OCI-LY3 (cell line): ENCODE measurements at regions not wholly inside any gene's neighbourhood (a gene's known extent, or its start where the extent isn't known, plus 50 kb on each side); places are given as distances from the start of the nearest gene placed in this dataset.

ENCODE experiments used
- EZH2phosphoT487 ChIP-seq: fragments of 200-600 bp; shearing (Covaris generic); IDR thresholded peaks from 2 replicates; pipeline ENCODE4 v1.6.1; 2018; ENCODE audit warnings: antibody characterized with exemption, mixed run types, low read depth
- TF ChIP-seq, protein P1 (sequence below): fragments of 200-600, 300-600 bp; sonication (generic); IDR thresholded peaks from 2 replicates; pipeline ENCODE4 v1.5.1; 2014; ENCODE audit warnings: antibody characterized with exemption, low read length, low read depth

DNA sequence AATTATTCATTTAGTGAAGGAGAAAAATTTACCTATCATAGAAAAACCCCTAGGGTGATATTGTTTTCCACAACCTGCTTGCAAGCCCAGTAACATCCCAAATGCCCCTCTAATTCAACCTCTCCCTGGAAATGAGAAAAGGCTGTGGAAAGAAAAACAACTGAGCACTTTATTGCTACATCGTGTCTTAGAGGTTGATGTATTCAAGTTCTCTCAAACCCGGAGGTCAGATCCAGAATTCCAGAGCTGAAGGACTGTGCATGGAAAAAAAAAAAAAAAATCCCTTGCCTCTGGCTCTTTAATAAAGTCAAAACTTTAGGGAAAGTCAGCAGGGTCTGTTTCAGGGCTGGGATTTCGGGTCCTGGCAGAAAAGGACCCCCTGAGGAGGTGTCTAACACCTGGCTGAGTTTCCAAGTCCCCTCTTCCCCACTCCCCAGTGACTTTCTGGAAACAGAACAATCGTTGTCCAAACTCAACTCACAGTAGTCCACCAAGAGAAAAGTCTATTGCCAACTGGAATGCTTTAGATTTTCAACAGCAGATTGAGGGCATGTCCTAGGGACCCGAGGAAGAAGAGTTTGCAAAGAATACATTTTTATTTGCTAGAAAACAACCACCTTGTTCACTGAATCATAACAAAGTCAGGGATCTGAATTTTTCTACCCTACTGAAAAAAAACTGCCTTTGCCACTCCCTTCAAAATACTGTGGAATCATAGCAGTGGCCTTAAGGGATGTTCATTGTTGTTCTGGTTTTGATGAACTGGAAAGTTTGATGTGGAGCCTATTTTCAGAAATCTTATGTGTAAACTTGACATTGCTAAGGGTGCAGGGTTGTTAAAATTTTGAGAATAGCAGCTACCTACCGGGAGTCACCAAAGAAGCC lies 207.5 kb upstream of the ADAMTS9 start:
- TF ChIP-seq, protein P1, sequence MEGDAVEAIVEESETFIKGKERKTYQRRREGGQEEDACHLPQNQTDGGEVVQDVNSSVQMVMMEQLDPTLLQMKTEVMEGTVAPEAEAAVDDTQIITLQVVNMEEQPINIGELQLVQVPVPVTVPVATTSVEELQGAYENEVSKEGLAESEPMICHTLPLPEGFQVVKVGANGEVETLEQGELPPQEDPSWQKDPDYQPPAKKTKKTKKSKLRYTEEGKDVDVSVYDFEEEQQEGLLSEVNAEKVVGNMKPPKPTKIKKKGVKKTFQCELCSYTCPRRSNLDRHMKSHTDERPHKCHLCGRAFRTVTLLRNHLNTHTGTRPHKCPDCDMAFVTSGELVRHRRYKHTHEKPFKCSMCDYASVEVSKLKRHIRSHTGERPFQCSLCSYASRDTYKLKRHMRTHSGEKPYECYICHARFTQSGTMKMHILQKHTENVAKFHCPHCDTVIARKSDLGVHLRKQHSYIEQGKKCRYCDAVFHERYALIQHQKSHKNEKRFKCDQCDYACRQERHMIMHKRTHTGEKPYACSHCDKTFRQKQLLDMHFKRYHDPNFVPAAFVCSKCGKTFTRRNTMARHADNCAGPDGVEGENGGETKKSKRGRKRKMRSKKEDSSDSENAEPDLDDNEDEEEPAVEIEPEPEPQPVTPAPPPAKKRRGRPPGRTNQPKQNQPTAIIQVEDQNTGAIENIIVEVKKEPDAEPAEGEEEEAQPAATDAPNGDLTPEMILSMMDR, result no peak
- no peak for TF ChIP-seq EZH2phosphoT487
